NCI-H69 (cell line): ENCODE measurements at regions not wholly inside any gene's neighbourhood (a gene's known extent, or its start where the extent isn't known, plus 50 kb on each side); places are given as distances from the start of the nearest gene placed in this dataset.

ENCODE experiments used
- DNase-seq: peaks from one replicate; lab custom pipeline; 2025; lab: John Stamatoyannopoulos, UW

GRCh38 chr10:131751827-131752775, 148.7 kb upstream of the PPP2R2D start:
- no peak for DNase-seq

- DNase-seq = no peak
Observed at GRCh38 chr10:131753336-131753735, 147.5 kb upstream of the PPP2R2D start.

GRCh38 chr10:131755200-131755599, 145.6 kb upstream of the PPP2R2D start:
- DNase-seq = no peak

GRCh38 chr10:131757285-131758058, 143.3 kb upstream of the PPP2R2D start:
- no peak for DNase-seq

GRCh38 chr10:131758062-131758938, 142.5 kb upstream of the PPP2R2D start:
- no peak for DNase-seq

- no peak for DNase-seq
Observed at GRCh38 chr10:131758939-131759301, 141.9 kb upstream of the PPP2R2D start.

- no peak for DNase-seq
Observed at GRCh38 chr10:131759347-131759746, 141.5 kb upstream of the PPP2R2D start.

GRCh38 chr10:131760416-131761166, 140.2 kb upstream of the PPP2R2D start:
- DNase-seq = no peak

- DNase-seq = no peak
Observed at GRCh38 chr10:131762789-131763696, 137.8 kb upstream of the PPP2R2D start.

GRCh38 chr10:131764929-131765328, 135.9 kb upstream of the PPP2R2D start:
- no peak for DNase-seq

GRCh38 chr10:131766096-131766495, 134.7 kb upstream of the PPP2R2D start:
- no peak for DNase-seq

GRCh38 chr10:131767716-131768115, 133.1 kb upstream of the PPP2R2D start:
- no peak for DNase-seq

- DNase-seq = no peak
Observed at GRCh38 chr10:131769571-131770410, 131.0 kb upstream of the PPP2R2D start.

GRCh38 chr10:131770946-131771633, 129.7 kb upstream of the PPP2R2D start:
- no peak for DNase-seq

GRCh38 chr10:131771634-131772358, 129.0 kb upstream of the PPP2R2D start:
- no peak for DNase-seq

GRCh38 chr10:131772441-131772840, 128.4 kb upstream of the PPP2R2D start:
- DNase-seq = no peak

- no peak for DNase-seq
Observed at GRCh38 chr10:131773370-131774343, 127.2 kb upstream of the PPP2R2D start.
